ENCODE measurements at regions not wholly inside any gene's neighbourhood (a gene's known extent, or its start where the extent isn't known, plus 50 kb on each side); places are given as distances from the start of the nearest gene placed in this dataset.
"Not testable (repeated sequence)": the region's sequence is repeated elsewhere in the genome, so short reads cannot be mapped to it uniquely, and the experiment has no call there.

DNA sequence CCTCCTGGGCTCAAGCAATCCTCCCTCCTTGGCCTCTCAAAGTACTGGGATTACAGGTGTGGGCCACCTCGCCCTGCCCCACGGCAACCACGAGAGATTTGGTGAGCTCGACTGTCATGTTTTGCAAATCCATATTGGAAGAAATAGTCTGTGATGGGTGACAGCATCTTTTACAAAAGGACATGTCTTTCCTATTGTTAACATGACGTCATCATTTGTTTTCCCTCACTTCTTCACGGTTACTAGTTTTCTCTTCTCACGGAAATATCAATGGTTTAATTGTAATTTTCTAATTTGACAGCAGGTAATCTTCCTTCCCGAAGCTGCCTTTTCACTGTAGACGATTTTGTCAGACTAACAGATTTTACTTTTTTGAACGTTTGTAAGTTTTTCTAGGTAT is 110.8 kb upstream of the GREM2 start:
- DNase-seq = no peak

DNA sequence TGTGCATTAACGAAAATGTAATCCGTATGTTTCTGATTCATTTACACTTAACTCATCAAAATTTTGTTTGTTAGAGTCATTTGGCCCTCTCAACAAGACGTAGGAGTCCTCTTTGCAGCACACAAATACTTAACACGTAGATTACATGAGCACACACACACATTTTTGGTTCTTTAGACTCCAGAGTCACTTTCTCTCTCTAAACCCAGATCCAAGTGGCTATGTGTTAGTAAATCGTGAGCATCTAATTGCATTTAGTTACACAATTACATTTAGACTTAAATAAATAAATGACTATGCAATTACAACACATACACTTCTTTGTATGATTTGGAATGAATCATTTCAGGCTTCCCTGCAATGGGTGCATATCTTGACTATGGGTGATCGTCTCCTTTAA is 109.0 kb upstream of the GREM2 start:
- DNase-seq = no peak

- DNase-seq = no peak
These were observed 108.2 kb upstream of the GREM2 start for GRCh38 chr1:240719953-240720700.

- not testable (repeated sequence) for DNase-seq
These were observed 104.6 kb upstream of the GREM2 start for GRCh38 chr1:240716538-240716937.

- no peak for DNase-seq
These were observed 102.8 kb upstream of the GREM2 start for GRCh38 chr1:240714568-240715292.

- DNase-seq = no peak
These were observed 100.2 kb upstream of the GREM2 start for GRCh38 chr1:240712014-240712731.

DNA sequence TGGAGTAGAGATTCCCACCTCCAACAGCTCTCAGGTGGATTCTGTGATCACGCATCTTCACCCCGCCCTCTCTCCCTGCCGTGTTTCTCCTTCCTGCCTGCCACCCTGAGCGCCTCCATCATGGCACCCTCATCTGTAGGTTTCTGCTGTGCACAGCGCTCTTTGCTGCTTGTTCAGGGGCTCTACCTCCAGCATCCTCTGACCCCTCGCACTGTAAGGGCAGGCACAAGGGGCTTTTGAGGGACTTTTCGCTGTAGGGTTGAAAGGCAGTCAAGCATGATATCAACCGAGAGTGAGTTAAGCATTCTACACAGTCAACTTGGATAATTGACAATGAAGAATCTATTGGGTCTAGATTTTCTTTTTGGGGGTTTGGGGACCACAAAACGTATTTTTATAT is 99.1 kb upstream of the GREM2 start:
- DNase-seq = no peak

GRCh38 chr1:240709676-240710075 is 97.7 kb upstream of the GREM2 start:
- no peak for DNase-seq

DNA sequence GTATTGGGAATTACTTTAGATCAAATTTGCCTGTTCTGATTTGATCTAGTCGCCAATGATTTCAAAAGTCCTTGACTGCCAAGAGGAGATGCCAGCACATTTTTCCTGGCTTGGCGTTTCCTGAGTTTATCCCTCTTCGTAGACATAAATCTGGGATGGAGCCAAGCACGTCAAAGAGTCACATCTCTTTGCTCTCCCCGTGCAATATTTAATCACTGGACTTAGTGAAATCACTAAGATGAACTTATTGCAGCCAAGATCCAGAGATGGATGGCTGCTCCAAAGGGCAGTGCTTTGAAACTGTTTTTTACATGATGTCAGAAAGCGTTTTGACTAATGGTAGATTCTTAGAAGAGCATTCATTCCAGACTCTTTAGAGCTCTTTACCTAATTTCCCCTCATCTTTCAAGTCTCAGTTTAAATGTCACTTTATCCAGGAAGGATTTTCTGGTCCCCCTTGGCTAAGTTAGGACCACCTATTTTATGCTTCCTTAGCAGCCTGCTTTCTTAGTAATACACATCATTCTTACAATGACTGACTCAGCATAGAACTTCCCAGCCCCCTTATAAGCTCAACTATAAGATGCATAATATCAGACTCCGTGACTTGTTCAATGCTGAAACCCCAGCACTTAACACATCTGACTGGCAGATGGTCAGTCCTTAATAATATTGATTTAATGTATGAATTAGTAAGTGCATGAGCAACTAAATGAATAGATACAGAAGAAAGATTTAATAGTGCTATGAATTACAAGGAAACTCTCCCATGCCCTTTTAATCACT is 94.4 kb upstream of the GREM2 start:
- DNase-seq = no peak

GRCh38 chr1:240705579-240705978 is 93.6 kb upstream of the GREM2 start:
- DNase-seq = no peak

DNA sequence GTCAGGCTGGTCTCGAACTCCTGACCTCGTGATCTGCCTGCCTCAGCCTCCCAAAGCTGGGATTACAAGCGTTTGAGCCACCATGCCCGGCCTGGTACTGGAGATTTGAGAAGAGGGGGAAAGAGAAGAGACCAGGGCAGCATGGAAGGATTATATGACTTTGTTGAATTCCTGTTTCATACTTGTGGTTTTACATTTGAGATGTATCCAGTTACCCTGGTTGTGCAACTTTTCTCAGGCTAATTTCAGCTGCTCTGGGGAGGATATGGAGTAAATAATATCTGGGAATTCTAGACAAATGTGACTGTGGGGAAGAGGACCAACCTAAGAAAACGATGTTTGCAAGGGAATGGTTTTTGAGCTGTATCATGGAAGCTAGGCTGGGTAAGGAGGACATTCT is 89.5 kb upstream of the GREM2 start:
- DNase-seq = no peak

DNA sequence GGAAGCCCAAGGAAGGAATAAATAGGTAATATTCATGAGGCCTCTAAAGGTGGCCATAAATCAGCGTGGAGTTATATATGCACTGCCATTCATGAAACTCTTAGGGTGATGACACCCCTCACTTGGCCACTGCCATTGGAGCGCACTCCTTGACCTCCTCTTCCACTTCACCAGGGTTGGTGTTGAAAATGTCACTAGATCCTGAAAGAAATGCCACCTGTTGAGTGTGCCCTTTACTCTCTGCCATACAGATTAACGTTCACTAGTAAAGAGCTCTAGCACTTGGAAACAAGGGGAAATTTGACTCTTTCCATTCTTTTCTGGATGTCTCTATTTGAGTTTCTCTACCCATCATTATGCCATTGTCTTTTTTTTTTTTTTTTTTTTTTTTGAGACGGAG is 83.5 kb upstream of the GREM2 start:
- DNase-seq = no peak

DNA sequence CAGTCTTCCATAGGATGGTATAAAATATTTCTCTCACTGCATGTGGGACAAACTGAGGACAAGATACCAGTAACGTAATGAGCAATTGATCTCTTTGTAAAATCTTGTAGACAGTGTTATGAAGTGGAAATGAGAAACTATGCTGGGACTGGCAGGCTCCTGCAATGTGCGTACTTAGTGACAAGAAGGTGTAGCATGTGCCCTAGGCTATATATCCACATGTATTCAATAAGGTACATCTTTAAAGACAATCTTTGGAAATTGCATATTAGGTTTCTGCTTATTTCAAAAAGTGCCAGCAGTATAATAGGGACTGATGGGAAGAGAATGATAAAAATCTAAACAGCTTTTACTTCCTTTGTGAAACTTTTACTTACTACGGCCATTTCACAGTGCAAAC is 81.9 kb upstream of the GREM2 start:
- no peak for DNase-seq

DNA sequence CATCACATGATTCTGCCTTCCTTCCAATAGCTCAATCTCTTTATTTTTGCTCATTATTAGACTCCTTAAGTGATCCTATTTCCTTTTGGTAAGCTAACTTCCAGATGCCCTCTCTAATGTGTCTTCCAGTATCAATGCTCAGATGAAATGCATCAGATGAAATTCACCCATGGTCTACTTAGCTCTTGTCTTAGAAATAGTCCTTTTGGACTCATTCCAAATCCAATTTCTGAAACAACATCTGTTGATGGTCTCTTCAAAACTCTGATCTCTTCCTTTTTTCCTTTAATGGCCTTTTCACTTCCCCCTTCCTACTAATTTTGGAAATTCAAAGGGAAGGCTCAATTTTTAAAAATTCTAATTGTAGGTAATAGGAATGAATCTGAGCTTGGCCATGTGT is 81.1 kb upstream of the GREM2 start:
- DNase-seq = no peak

GRCh38 chr1:240691909-240692705 is 80.2 kb upstream of the GREM2 start:
- peak; percentile 14 for DNase-seq

GRCh38 chr1:240691501-240691900 is 79.5 kb upstream of the GREM2 start:
- DNase-seq = no peak

- peak; percentile 2 for DNase-seq
These were observed 75.9 kb upstream of the GREM2 start for GRCh38 chr1:240687820-240688219.

- no peak for DNase-seq
These were observed 71.6 kb upstream of the GREM2 start for GRCh38 chr1:240683576-240683975.

DNA sequence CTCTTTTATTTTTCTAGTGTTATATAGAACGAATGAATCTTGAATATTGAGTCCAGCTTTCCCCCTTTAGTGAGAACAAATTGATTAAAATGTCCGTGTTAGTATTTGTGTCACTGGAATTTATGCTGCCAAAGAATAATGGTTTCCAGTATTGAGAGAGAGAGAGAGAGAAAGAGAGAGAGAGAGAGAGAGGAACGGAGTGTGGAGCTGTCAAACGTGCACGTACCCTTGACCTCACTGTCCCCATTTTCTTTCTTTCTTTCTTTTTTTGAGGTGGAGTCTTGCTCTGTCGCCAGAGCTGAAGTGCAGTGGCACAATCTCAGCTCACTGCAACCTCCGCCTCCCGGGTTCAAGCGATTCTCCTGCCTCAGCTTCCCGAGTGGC is 70.9 kb upstream of the GREM2 start:
- no peak for DNase-seq

DNA sequence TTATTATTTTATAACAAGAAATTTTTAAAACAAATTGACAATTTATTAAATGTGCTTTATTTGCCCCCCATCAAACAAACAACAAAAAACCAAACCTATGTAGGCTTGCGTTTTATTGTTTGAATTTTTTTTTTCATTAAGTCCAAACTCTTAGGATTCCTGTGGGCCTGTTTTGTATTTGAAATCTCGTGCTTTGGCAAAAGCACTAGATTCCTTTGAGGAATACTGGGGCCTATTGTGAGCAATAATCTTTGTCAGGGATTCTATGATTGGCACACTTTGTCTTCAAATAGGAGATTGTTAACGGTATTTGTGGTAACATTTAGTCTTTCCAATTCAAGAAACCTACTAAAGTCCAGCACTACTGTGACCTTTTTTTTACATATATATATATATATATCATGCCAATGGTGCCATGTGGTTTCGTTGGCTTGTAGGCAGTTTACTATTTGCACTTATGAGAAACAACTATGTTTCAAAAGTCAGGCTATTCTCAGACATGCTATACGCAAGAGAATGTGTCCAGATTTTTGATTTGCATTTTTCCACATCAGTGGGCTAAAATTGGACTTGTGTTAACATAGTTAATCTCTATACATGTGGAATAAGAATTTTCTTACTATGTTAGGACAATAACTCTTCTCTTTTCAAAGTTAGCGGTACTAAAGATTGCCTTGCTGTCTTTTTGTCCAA is 70.4 kb upstream of the GREM2 start:
- no peak for DNase-seq

DNA sequence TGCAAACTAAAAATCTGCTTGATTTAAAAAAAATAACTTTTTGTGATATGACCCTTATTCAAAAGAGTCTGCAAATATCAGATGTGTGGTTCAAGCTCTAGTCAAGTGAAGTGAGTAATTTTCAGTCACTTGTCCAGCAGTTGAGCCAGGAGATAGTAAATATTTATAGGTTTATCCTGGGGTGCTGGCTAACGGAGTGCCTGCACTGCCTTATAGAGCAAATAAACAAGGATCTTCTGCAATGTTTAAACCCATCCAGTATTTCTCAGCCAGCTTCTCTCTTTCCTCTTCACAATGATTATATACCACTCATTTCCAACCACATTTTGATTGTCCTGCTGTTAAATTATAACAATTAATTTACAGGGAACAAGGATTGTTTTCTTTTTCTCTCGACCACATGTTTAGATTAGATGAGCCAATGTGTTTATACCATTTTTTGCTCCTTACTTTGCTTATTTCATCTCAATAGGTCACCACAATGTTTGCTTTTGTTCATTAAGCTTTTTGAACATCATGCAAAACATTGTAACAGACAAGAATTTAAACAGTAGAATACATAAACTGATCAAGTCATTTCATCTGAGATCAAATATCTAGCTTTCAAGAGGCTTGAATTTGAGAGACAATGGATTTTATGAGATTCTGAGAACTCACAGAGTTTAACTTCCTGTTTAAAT is 60.3 kb upstream of the GREM2 start:
- no peak for DNase-seq
